Liver (tissue), 3 donors: ENCODE measurements at regions not wholly inside any gene's neighbourhood (a gene's known extent, or its start where the extent isn't known, plus 50 kb on each side); places are given as distances from the start of the nearest gene placed in this dataset.

Source experiments
- FOXA1 ChIP-seq: IDR thresholded peaks from 2 replicates; pipeline ENCODE4 v1.6.1; 2016; ENCODE audit warnings: antibody characterized with exemption
- GABPA ChIP-seq, 2 donors: IDR thresholded peaks in 1 of 2; conservative IDR thresholded peaks in 1 of 2; 2 replicates each; pipeline ENCODE4 v1.6.1; 2016; ENCODE audit warnings: antibody characterized with exemption in 2 of 2, mild to moderate bottlenecking in 1 of 2, moderate library complexity in 1 of 2
- YY1 ChIP-seq: IDR thresholded peaks from 2 replicates; pipeline ENCODE4 v1.6.1; 2016; ENCODE audit warnings: antibody characterized with exemption, mild to moderate bottlenecking
- TF ChIP-seq, protein P1 (sequence below): IDR thresholded peaks from 2 replicates; pipeline ENCODE4 v1.6.1; 2016; ENCODE audit warnings: antibody characterized with exemption, mild to moderate bottlenecking
- TF ChIP-seq, protein P2 (sequence below): fragments of 150-350 bp; IDR thresholded peaks from 2 replicates; pipeline ENCODE4 v1.5.1; 2017; ENCODE audit warnings: improper control_type of control experiment, low read depth, low read length; ENCODE audit not compliant: missing input control
- TF ChIP-seq, protein P3 (sequence below): IDR thresholded peaks from 2 replicates; pipeline ENCODE4 v1.6.1; 2016; ENCODE audit warnings: antibody characterized with exemption
- donor health status: healthy.
- donor health status: healthy.

DNA sequence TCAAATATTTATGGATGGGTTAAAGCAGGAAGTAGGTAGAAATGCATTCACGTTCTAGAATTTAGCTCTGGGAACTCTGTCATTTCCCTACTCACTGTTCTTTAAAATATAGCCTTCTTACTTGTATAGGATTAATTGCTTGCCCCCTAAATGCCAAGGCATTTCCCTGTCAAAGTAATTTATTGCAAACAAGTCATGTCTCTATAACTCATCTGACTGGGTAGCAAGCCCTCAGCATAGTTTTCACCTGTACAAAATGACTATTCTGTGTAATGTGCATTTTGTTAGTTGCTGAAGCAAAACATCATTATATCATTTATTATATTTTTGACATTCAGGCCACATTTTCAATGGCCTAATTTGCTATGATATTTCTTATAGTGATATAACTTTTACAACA is 1308.2 kb upstream of the EPHA6 start:
- TF ChIP-seq, protein P1, sequence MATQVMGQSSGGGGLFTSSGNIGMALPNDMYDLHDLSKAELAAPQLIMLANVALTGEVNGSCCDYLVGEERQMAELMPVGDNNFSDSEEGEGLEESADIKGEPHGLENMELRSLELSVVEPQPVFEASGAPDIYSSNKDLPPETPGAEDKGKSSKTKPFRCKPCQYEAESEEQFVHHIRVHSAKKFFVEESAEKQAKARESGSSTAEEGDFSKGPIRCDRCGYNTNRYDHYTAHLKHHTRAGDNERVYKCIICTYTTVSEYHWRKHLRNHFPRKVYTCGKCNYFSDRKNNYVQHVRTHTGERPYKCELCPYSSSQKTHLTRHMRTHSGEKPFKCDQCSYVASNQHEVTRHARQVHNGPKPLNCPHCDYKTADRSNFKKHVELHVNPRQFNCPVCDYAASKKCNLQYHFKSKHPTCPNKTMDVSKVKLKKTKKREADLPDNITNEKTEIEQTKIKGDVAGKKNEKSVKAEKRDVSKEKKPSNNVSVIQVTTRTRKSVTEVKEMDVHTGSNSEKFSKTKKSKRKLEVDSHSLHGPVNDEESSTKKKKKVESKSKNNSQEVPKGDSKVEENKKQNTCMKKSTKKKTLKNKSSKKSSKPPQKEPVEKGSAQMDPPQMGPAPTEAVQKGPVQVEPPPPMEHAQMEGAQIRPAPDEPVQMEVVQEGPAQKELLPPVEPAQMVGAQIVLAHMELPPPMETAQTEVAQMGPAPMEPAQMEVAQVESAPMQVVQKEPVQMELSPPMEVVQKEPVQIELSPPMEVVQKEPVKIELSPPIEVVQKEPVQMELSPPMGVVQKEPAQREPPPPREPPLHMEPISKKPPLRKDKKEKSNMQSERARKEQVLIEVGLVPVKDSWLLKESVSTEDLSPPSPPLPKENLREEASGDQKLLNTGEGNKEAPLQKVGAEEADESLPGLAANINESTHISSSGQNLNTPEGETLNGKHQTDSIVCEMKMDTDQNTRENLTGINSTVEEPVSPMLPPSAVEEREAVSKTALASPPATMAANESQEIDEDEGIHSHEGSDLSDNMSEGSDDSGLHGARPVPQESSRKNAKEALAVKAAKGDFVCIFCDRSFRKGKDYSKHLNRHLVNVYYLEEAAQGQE, result no peak
- TF ChIP-seq, protein P2, sequence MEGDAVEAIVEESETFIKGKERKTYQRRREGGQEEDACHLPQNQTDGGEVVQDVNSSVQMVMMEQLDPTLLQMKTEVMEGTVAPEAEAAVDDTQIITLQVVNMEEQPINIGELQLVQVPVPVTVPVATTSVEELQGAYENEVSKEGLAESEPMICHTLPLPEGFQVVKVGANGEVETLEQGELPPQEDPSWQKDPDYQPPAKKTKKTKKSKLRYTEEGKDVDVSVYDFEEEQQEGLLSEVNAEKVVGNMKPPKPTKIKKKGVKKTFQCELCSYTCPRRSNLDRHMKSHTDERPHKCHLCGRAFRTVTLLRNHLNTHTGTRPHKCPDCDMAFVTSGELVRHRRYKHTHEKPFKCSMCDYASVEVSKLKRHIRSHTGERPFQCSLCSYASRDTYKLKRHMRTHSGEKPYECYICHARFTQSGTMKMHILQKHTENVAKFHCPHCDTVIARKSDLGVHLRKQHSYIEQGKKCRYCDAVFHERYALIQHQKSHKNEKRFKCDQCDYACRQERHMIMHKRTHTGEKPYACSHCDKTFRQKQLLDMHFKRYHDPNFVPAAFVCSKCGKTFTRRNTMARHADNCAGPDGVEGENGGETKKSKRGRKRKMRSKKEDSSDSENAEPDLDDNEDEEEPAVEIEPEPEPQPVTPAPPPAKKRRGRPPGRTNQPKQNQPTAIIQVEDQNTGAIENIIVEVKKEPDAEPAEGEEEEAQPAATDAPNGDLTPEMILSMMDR, result no peak
- TF ChIP-seq FOXA1 (no peak), YY1 (no peak), GABPA (IDR thresholded peaks at IDR 0.05 in 1 of 2, conservative IDR thresholded peaks at IDR 0.05 in 1 of 2) (no peak)
- TF ChIP-seq, protein P3, sequence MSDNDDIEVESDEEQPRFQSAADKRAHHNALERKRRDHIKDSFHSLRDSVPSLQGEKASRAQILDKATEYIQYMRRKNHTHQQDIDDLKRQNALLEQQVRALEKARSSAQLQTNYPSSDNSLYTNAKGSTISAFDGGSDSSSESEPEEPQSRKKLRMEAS, result no peak
